K562 (cell line): ENCODE measurements at regions not wholly inside any gene's neighbourhood (a gene's known extent, or its start where the extent isn't known, plus 50 kb on each side); places are given as distances from the start of the nearest gene placed in this dataset.

Source experiments
- ATAC-seq: fragments of 200-7000 bp; cut with Tn5 transposase; 3 replicates; pipeline ENCODE4 v1.9.1; 2020; ENCODE audit warnings: moderate library complexity
- BruUV-seq: library from RNA; stranded (reverse); fragments of 400-500 nt; replicated peaks from 2 replicates; lab custom pipeline; 2021; lab: Mats Ljungman, UMichigan
- CTCF ChIA-PET: fragments of 300-600 bp; formaldehyde crosslinking; extraction: SDS; loops from one replicate; lab custom pipeline; 2021; ENCODE audit warnings: low intra/inter-chr PET ratio; lab: Yijun Ruan, JAX
- POLR2A ChIA-PET: fragments of 300-600, 350-650 bp; sonication (Branson Sonifier 250); formaldehyde crosslinking; extraction: SDS; loops from one replicate; lab custom pipeline; 2021; ENCODE audit warnings: antibody characterized with exemption, inconsistent platforms; lab: Yijun Ruan, JAX
- DNase-seq, 4 experiments: peaks; one replicate each; pipeline versions ENCODE4 v3.0.0 to v3.0.0-alpha.2; 2011 to 2018; ENCODE audit warnings: low spot score in 3 of 4, mixed read lengths in 3 of 4; ENCODE audit errors: extremely low read depth in 1 of 4
- FAIRE-seq: peaks from 2 replicates; lab custom pipeline; 2011; peaks lifted over from hg19 to GRCh38; lab: Jason Lieb, UNC
- H2AFZ ChIP-seq: 2 replicates; pipeline ENCODE4 v1.6.0; 2011; ENCODE audit warnings: low read depth, low read length, control low read depth, inconsistent platforms
- H3K27ac ChIP-seq: fragments of 200-600 bp; 3 replicates; pipeline ENCODE4 v1.8.0; 2011; ENCODE audit warnings: low read depth, mild to moderate bottlenecking, control low read depth, inconsistent platforms, low read length, moderate library complexity, mixed read lengths; ENCODE audit errors: extremely low read depth
- H3K27me3 ChIP-seq, 2 experiments: fragments of 300-600 bp in 1 of 2; 2 replicates in 1 of 2; 3 replicates in 1 of 2; pipeline versions ENCODE4 v1.6.0 to v1.8.0; 2011; ENCODE audit warnings: inconsistent platforms in 2 of 2, low read length in 2 of 2, mild to moderate bottlenecking in 1 of 2, mixed read lengths in 1 of 2, moderate library complexity in 1 of 2; ENCODE audit not compliant: control insufficient read depth in 2 of 2, insufficient read depth in 2 of 2
- H3K36me3 ChIP-seq: fragments of 300-600 bp; 3 replicates; pipeline ENCODE4 v1.8.0; 2011; ENCODE audit warnings: mild to moderate bottlenecking, low read length, inconsistent platforms; ENCODE audit not compliant: control insufficient read depth, insufficient read depth
- H3K4me1 ChIP-seq, 2 experiments: fragments of 200-600 bp in 1 of 2; replicated peaks in 1 of 2; 2 replicates in 1 of 2; 3 replicates in 1 of 2; pipeline versions ENCODE4 v1.5.1 to v1.8.0; 2011; ENCODE audit warnings: inconsistent platforms in 2 of 2, low read length in 2 of 2, mild to moderate bottlenecking in 1 of 2, mixed read lengths in 1 of 2, moderate library complexity in 1 of 2; ENCODE audit not compliant: control insufficient read depth in 2 of 2, insufficient read depth in 2 of 2
- H3K4me2 ChIP-seq: 2 replicates; pipeline ENCODE4 v1.6.1; 2011; ENCODE audit warnings: low read length, control low read depth, inconsistent platforms, mixed read lengths; ENCODE audit not compliant: insufficient read depth
- H3K4me3 ChIP-seq: fragments of 200-600 bp; sonication (generic), shearing (Covaris generic); 2 replicates; pipeline ENCODE4 v1.5.1; 2016; ENCODE audit warnings: control low read depth, inconsistent platforms
- H3K79me2 ChIP-seq: fragments of 200-600 bp; 3 replicates; pipeline ENCODE4 v1.8.0; 2011; ENCODE audit warnings: low read length, inconsistent platforms; ENCODE audit not compliant: control insufficient read depth, insufficient read depth
- H3K9ac ChIP-seq, 2 experiments: 2 replicates each; pipeline versions ENCODE4 v1.6.0 to v1.6.1; 2011; ENCODE audit warnings: low read depth in 2 of 2, low read length in 2 of 2, control low read depth in 1 of 2, inconsistent platforms in 1 of 2, mild to moderate bottlenecking in 1 of 2, mixed read lengths in 1 of 2; ENCODE audit not compliant: insufficient read depth in 1 of 2
- H3K9me1 ChIP-seq: one replicate; pipeline ENCODE4 v1.6.0; 2011; ENCODE audit warnings: inconsistent platforms, mild to moderate bottlenecking, low read length, moderate library complexity; ENCODE audit not compliant: control insufficient read depth, insufficient read depth
- H3K9me3 ChIP-seq: replicated peaks from 2 replicates; pipeline ENCODE4 v1.5.1; 2011; ENCODE audit warnings: low read depth, low read length, inconsistent platforms; ENCODE audit not compliant: control insufficient read depth, insufficient read depth
- H4K20me1 ChIP-seq: replicated peaks from 2 replicates; pipeline ENCODE4 v1.6.1; 2011; ENCODE audit warnings: low read length, inconsistent platforms, mixed read lengths; ENCODE audit not compliant: control insufficient read depth, insufficient read depth
- CREM ChIP-seq: IDR thresholded peaks from 2 replicates; pipeline ENCODE4 v1.6.1; 2014; ENCODE audit warnings: antibody characterized with exemption, low read depth
- FOXM1 ChIP-seq, 2 experiments: fragments of 450-650 bp in 1 of 2; sonication (generic) in 1 of 2; formaldehyde crosslinking in 1 of 2; IDR thresholded peaks; 2 replicates each; pipeline versions ENCODE4 v1.6.1 to v1.9.0; 2017 to 2022; ENCODE audit warnings: low read depth in 2 of 2, mild to moderate bottlenecking in 2 of 2, missing genetic modification reagents in 1 of 2, moderate library complexity in 1 of 2
- MBD2 ChIP-seq: sonication (generic); IDR thresholded peaks from 2 replicates; pipeline ENCODE4 v1.6.1; 2016; ENCODE audit warnings: low read depth, borderline replicate concordance
- MCM2 ChIP-seq: fragments of 450-650 bp; IDR thresholded peaks from 2 replicates; pipeline ENCODE4 v1.6.1; 2017; ENCODE audit warnings: low read depth, mild to moderate bottlenecking
- MEF2A ChIP-seq: IDR thresholded peaks from 2 replicates; pipeline ENCODE4 v1.6.1; 2011; ENCODE audit warnings: low read depth, mild to moderate bottlenecking, low read length, moderate library complexity; ENCODE audit not compliant: control insufficient read depth
- MITF ChIP-seq: IDR thresholded peaks from 2 replicates; pipeline ENCODE4 v1.6.1; 2014; ENCODE audit warnings: antibody characterized with exemption
- MTA2 ChIP-seq: fragments of 450-650 bp; IDR thresholded peaks from 2 replicates; pipeline ENCODE4 v1.6.1; 2016; ENCODE audit warnings: low read depth
- PHB ChIP-seq: fragments of 250-450 bp; sonication (Bioruptor Pico); IDR thresholded peaks from 2 replicates; pipeline ENCODE4 v1.5.0; 2021
- WHSC1 ChIP-seq: IDR thresholded peaks from one replicate; pipeline ENCODE4 v1.6.1; 2012; ENCODE audit warnings: low read length, control low read depth, inconsistent platforms
- ZNF143 ChIP-seq: sonication (generic); formaldehyde crosslinking; IDR thresholded peaks from 2 replicates; pipeline ENCODE4 v1.9.0; 2022; ENCODE audit warnings: mild to moderate bottlenecking, missing genetic modification reagents
- ZNF79 ChIP-seq: fragments of 250-450 bp; sonication (Bioruptor Pico); IDR thresholded peaks from 2 replicates; pipeline ENCODE4 v1.4.0; 2020; ENCODE audit warnings: low read depth, mild to moderate bottlenecking, moderate library complexity
- WGBS: fragments of 100-300 bp; shearing (Covaris generic); methylation state at CpG from one replicate; pipeline ENCODE4 v1.1.6; 2016; ENCODE audit warnings: low coverage, mixed read lengths; ENCODE audit not compliant: insufficient coverage; ENCODE audit errors: missing lambda C conversion rate; 5-methylcytosine and 5-hydroxymethylcytosine counted together
- in situ Hi-C: fragments of 300-500 bp; cut with MboI; formaldehyde crosslinking; loops from 4 replicates; pipeline ENCODE4 v1.15.0; 2018; ENCODE audit warnings: inconsistent platforms, mixed read lengths
- intact Hi-C: fragments of 100-400 bp; cut with micrococcal nuclease; formaldehyde crosslinking; loops from 2 replicates; pipeline ENCODE4 v1.14.2; 2022
- TF ChIP-seq, protein P1 (sequence below): fragments of 450-650 bp; IDR thresholded peaks from 2 replicates; pipeline ENCODE4 v1.6.1; 2017; ENCODE audit warnings: antibody characterized with exemption, mild to moderate bottlenecking

- ATAC-seq (no peak), DNase-seq (no peak), FAIRE-seq (no peak)
- in situ Hi-C loops, result no loop called here
- Histone ChIP-seq H3K9ac (no peak overlapping the region), H3K4me3 (no peak overlapping the region), H3K79me2 (no peaks in the 10 kb centered on the region), H3K4me1 (no peaks in the 10 kb centered on the region), H3K27me3 (no peaks in the 10 kb centered on the region), H2AFZ (no peak overlapping the region), H3K9me3 (no peaks in the 10 kb centered on the region), H3K27ac (no peak overlapping the region), H3K4me2 (no peak overlapping the region), H4K20me1 (no peaks in the 10 kb centered on the region), H3K36me3 (no peaks in the 10 kb centered on the region), H3K9me1 (no peaks in the 10 kb centered on the region)
- ChIA-PET CTCF (no interaction called here), POLR2A (no interaction called here)
- no TSS peak for BruUV-seq
- intact Hi-C loops, result no loop called here
- no peak for TF ChIP-seq ZNF79 (CRISPR knock-in tag)
- TF ChIP-seq MITF, result no peak
- 0% methylated on average over 4 of the region's 4 CpGs for WGBS
Measured at GRCh38 chr16:48969611-48970010, 312.0 kb downstream of the CBLN1 start.

DNA sequence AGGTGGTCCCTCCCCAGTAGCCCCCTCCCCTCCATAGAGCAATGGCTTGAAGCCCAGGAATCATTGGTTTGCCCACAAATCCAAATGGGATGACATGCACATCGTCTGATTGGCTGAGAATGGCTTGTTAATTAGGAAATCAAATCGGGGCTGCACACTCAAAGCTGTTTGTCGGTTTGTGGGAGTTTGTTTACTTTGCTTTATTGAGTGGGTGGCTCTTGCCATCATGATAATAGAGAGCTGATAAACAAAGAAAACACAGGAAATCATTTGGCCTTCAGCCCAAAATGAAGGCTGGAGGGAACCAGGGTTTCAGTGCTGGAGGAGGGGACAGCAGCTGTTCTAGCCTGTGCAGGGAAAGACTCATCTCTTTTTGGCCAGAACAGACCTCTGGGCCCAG, 316.3 kb downstream of the CBLN1 start:
- H3K27me3 ChIP-seq, result no peaks in the 10 kb centered on the region
- in situ Hi-C loops (no loop called here), intact Hi-C loops (no loop called here)
- WGBS, result 0% methylated on average over 3 of the region's 3 CpGs
- no peak overlapping the region for H3K4me3 ChIP-seq
- no peaks in the 10 kb centered on the region for H3K36me3 ChIP-seq
- ATAC-seq, result no peak
- no peak overlapping the region for H2AFZ ChIP-seq
- no peak for FAIRE-seq
- H3K9ac ChIP-seq, result no peak overlapping the region
- no peaks in the 10 kb centered on the region for H4K20me1 ChIP-seq
- H3K9me1 ChIP-seq, result no peaks in the 10 kb centered on the region
- TF ChIP-seq CREM (no peak), FOXM1 (IDR thresholded peaks at IDR 0.05; ENCODE audit: low read depth) (no peak), FOXM1 (CRISPR knock-in tag; IDR thresholded peaks at IDR 0.05; ENCODE audit: low read depth) (no peak), WHSC1 (no peak), MTA2 (no peak), MCM2 (no peak), MBD2 (no peak), MEF2A (no peak), PHB (CRISPR knock-in tag) (no peak), ZNF143 (CRISPR knock-in tag) (no peak)
- TF ChIP-seq, protein P1, sequence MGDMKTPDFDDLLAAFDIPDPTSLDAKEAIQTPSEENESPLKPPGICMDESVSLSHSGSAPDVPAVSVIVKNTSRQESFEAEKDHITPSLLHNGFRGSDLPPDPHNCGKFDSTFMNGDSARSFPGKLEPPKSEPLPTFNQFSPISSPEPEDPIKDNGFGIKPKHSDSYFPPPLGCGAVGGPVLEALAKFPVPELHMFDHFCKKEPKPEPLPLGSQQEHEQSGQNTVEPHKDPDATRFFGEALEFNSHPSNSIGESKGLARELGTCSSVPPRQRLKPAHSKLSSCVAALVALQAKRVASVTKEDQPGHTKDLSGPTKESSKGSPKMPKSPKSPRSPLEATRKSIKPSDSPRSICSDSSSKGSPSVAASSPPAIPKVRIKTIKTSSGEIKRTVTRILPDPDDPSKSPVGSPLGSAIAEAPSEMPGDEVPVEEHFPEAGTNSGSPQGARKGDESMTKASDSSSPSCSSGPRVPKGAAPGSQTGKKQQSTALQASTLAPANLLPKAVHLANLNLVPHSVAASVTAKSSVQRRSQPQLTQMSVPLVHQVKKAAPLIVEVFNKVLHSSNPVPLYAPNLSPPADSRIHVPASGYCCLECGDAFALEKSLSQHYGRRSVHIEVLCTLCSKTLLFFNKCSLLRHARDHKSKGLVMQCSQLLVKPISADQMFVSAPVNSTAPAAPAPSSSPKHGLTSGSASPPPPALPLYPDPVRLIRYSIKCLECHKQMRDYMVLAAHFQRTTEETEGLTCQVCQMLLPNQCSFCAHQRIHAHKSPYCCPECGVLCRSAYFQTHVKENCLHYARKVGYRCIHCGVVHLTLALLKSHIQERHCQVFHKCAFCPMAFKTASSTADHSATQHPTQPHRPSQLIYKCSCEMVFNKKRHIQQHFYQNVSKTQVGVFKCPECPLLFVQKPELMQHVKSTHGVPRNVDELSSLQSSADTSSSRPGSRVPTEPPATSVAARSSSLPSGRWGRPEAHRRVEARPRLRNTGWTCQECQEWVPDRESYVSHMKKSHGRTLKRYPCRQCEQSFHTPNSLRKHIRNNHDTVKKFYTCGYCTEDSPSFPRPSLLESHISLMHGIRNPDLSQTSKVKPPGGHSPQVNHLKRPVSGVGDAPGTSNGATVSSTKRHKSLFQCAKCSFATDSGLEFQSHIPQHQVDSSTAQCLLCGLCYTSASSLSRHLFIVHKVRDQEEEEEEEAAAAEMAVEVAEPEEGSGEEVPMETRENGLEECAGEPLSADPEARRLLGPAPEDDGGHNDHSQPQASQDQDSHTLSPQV, result no peak
- no peak for DNase-seq
- no peak overlapping the region for H3K27ac ChIP-seq
- H3K9me3 ChIP-seq, result no peaks in the 10 kb centered on the region
- BruUV-seq, result no TSS peak
- CTCF ChIA-PET, result no interaction called here
- POLR2A ChIA-PET, result interaction anchor here (0.6 kb wide), 1 partner anchor 103 kb away, joined by 3 read pairs; no protein-coding TSS in a partner anchor
- no peaks in the 10 kb centered on the region for H3K4me1 ChIP-seq
- no peak overlapping the region for H3K4me2 ChIP-seq
- H3K79me2 ChIP-seq, result no peaks in the 10 kb centered on the region
